OCI-LY3 (cell line): ENCODE measurements at regions not wholly inside any gene's neighbourhood (a gene's known extent, or its start where the extent isn't known, plus 50 kb on each side); places are given as distances from the start of the nearest gene placed in this dataset.

Source experiments
- H2AFZ ChIP-seq: fragments of 200-600, 300-600 bp; shearing (Covaris generic); 2 replicates; pipeline ENCODE4 v1.6.0; 2014; ENCODE audit warnings: antibody characterized with exemption, low read depth, low read length
- H3K27ac ChIP-seq: fragments of 200-600, 300-600 bp; sonication (generic); 2 replicates; pipeline ENCODE4 v1.5.1; 2014; ENCODE audit warnings: mild to moderate bottlenecking, low read length, moderate library complexity, mixed read lengths
- H3K27me3 ChIP-seq: fragments of 200-600, 300-600 bp; sonication (generic); 2 replicates; pipeline ENCODE4 v1.6.1; 2014; ENCODE audit warnings: low read depth, low read length, mixed read lengths
- H3K36me3 ChIP-seq: fragments of 200-600, 300-600 bp; sonication (generic); replicated peaks from 2 replicates; pipeline ENCODE3; 2014; ENCODE audit warnings: low read depth, low read length, mixed read lengths
- H3K4me1 ChIP-seq: fragments of 300-600, 200-600 bp; sonication (generic); 2 replicates; pipeline ENCODE4 v1.6.1; 2014; ENCODE audit warnings: low read length, mixed read lengths
- H3K4me2 ChIP-seq: fragments of 200-600, 300-600 bp; sonication (generic); 2 replicates; pipeline ENCODE4 v1.6.1; 2014; ENCODE audit warnings: low read length, mixed read lengths
- H3K4me3 ChIP-seq: fragments of 300-600, 200-600 bp; sonication (generic); 2 replicates; pipeline ENCODE4 v1.5.1; 2014; ENCODE audit warnings: antibody characterized with exemption, mild to moderate bottlenecking, low read length, moderate library complexity
- H3K79me2 ChIP-seq: fragments of 300-600, 200-600 bp; shearing (Covaris generic); 2 replicates; pipeline ENCODE4 v1.6.1; 2014; ENCODE audit warnings: mild to moderate bottlenecking, low read length, mixed read lengths
- H3K9ac ChIP-seq: fragments of 300-600, 200-600 bp; shearing (Covaris generic); 2 replicates; pipeline ENCODE4 v1.6.0; 2014; ENCODE audit warnings: mild to moderate bottlenecking, low read length, moderate library complexity
- H3K9me3 ChIP-seq: fragments of 200-600, 300-600 bp; shearing (Covaris generic); 2 replicates; pipeline ENCODE4 v1.6.1; 2014; ENCODE audit warnings: low read length, mixed read lengths; ENCODE audit not compliant: insufficient read depth
- H4K20me1 ChIP-seq: fragments of 200-600, 300-600 bp; sonication (generic); 2 replicates; pipeline ENCODE4 v1.6.1; 2016; ENCODE audit warnings: low read length, mixed read lengths; ENCODE audit not compliant: insufficient read depth
- EZH2phosphoT487 ChIP-seq: fragments of 200-600 bp; shearing (Covaris generic); IDR thresholded peaks from 2 replicates; pipeline ENCODE4 v1.6.1; 2018; ENCODE audit warnings: antibody characterized with exemption, mixed run types, low read depth
- TF ChIP-seq, protein P1 (sequence below): fragments of 200-600, 300-600 bp; sonication (generic); IDR thresholded peaks from 2 replicates; pipeline ENCODE4 v1.5.1; 2014; ENCODE audit warnings: antibody characterized with exemption, low read length, low read depth

DNA sequence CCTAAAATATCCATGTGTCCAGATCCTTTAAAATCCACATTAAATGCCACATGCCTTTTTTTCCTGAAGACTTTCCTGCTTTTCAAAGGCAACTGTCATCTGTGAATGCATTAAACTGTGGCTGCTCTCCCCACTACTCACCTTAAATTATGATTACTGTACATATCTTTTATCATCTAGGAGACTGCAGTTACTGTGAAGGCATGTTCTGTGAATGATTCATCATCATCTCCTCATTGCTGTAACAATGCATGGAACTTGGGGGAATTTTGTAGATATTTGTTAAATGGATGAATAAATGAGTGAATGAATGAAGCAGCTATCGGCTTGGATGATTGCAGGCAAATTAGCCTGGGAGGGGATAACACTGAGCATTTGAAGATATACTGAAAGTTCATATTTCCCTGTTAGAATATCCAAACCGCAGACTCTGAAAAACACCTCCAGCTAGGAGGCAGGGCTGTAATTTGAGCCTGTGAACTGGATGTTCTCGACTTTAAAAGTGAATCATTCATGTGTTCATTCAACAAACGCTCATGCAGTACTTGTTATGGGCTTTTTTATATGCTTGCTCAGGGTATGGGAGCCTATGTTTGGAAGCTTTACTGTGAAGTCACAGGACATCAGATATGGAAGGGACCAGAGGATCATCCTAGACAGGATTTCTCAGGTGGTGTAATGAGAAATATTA lies 519.2 kb downstream of the KIF4B start:
- H3K36me3 ChIP-seq: no peaks in the 10 kb centered on the region
- H3K4me3 ChIP-seq: no peak overlapping the region
- no peak overlapping the region for H3K27ac ChIP-seq
- no peak overlapping the region for H2AFZ ChIP-seq
- no peak for TF ChIP-seq EZH2phosphoT487
- TF ChIP-seq, protein P1, sequence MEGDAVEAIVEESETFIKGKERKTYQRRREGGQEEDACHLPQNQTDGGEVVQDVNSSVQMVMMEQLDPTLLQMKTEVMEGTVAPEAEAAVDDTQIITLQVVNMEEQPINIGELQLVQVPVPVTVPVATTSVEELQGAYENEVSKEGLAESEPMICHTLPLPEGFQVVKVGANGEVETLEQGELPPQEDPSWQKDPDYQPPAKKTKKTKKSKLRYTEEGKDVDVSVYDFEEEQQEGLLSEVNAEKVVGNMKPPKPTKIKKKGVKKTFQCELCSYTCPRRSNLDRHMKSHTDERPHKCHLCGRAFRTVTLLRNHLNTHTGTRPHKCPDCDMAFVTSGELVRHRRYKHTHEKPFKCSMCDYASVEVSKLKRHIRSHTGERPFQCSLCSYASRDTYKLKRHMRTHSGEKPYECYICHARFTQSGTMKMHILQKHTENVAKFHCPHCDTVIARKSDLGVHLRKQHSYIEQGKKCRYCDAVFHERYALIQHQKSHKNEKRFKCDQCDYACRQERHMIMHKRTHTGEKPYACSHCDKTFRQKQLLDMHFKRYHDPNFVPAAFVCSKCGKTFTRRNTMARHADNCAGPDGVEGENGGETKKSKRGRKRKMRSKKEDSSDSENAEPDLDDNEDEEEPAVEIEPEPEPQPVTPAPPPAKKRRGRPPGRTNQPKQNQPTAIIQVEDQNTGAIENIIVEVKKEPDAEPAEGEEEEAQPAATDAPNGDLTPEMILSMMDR: no peak
- H3K4me1 ChIP-seq: no peaks in the 10 kb centered on the region
- no peaks in the 10 kb centered on the region for H3K27me3 ChIP-seq
- H4K20me1 ChIP-seq: no peaks in the 10 kb centered on the region
- H3K9me3 ChIP-seq: no peaks in the 10 kb centered on the region
- no peak overlapping the region for H3K9ac ChIP-seq
- no peak overlapping the region for H3K4me2 ChIP-seq
- no peaks in the 10 kb centered on the region for H3K79me2 ChIP-seq

DNA sequence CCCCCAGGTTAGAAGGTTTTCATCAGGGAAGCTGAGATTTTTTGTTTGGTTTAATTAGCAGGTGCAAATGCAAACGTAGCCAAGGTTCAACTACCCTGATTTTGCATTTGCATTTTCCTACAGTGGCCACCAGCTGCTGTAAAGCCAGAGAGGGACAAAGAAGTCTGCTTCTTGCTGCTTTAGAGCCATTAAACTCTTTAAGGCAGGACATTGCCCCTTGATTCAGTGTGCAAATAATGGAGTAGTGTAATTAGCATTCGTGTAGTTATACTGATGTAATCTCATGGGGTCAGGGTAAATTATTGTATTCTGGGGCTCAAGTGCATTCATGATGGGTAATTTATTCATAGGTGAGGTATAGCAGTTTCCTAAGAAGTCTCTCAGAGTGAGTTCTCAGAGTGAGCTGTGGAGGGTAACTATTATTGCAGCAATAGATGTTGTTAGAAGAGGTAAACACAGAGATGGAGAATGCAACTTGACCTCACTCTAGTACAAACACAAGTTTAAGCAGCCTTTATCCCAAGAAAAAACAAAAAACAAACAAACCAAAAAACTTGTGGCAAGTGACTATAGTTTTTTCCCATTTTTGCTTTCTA lies 526.5 kb downstream of the KIF4B start:
- H3K9ac ChIP-seq: no peak overlapping the region
- no peak overlapping the region for H3K4me3 ChIP-seq
- H3K79me2 ChIP-seq: no peaks in the 10 kb centered on the region
- TF ChIP-seq, protein P1: no peak
- TF ChIP-seq EZH2phosphoT487: no peak
- no peaks in the 10 kb centered on the region for H4K20me1 ChIP-seq
- no peak overlapping the region for H3K27ac ChIP-seq
- no peak overlapping the region for H3K4me2 ChIP-seq
- no peaks in the 10 kb centered on the region for H3K9me3 ChIP-seq
- no peaks in the 10 kb centered on the region for H3K27me3 ChIP-seq
- no peak overlapping the region for H2AFZ ChIP-seq
- H3K36me3 ChIP-seq: no peaks in the 10 kb centered on the region
- peaks cover 12% of the 10 kb centered on the region for H3K4me1 ChIP-seq

DNA sequence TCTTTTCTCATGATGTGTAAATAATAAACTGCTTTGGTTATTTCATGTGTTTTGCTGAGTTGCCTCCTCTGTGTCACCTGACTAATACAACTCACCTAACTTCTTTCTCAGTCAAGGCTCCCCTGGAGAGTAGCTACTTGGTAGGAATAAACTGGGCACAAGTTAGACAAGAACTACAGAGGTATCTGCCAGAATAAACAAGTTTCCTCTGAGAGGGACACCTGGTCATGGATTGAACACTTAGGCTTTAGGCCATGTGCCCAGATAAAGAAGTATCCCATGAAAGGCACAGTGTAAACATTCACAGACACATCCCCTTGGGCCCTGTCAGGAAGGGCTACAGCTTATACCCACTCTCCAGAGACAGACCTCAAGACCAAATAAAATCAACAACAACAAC lies 532.5 kb downstream of the KIF4B start:
- no peak overlapping the region for H3K4me3 ChIP-seq
- TF ChIP-seq, protein P1: no peak
- TF ChIP-seq EZH2phosphoT487: no peak
- no peaks in the 10 kb centered on the region for H4K20me1 ChIP-seq
- no peak overlapping the region for H3K9ac ChIP-seq
- H3K36me3 ChIP-seq: no peaks in the 10 kb centered on the region
- no peaks in the 10 kb centered on the region for H3K27me3 ChIP-seq
- H3K27ac ChIP-seq: no peak overlapping the region
- peaks cover 12% of the 10 kb centered on the region for H3K4me1 ChIP-seq
- H3K9me3 ChIP-seq: no peaks in the 10 kb centered on the region
- no peak overlapping the region for H3K4me2 ChIP-seq
- no peak overlapping the region for H2AFZ ChIP-seq
- H3K79me2 ChIP-seq: no peaks in the 10 kb centered on the region

DNA sequence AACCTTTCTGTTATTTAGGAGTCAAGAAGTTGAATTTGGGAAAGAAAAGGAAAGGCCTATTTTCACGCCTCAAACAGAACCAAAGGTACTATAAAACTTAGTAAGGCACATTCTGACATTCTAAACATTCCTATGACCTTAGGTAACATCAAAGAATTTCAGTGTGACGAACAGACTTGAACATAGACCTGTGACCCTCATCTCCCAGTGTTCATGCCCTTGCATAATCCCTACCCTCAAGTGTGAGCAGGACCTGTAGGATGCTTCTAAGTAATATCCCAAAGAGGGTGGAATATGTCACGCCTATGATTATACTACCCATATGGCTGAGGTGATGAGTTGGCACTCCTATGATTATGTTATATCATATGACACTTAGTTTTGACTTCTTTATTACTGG lies 540.9 kb downstream of the KIF4B start:
- Histone ChIP-seq H3K27ac (no peak overlapping the region), H3K9ac (no peak overlapping the region), H3K4me1 (no peaks in the 10 kb centered on the region), H3K27me3 (no peaks in the 10 kb centered on the region), H2AFZ (no peak overlapping the region), H3K4me2 (no peak overlapping the region), H3K36me3 (no peaks in the 10 kb centered on the region), H3K9me3 (no peaks in the 10 kb centered on the region), H4K20me1 (no peaks in the 10 kb centered on the region), H3K4me3 (no peak overlapping the region), H3K79me2 (no peaks in the 10 kb centered on the region)
- no peak for TF ChIP-seq EZH2phosphoT487
- TF ChIP-seq, protein P1: no peak
